ENCODE measurements at regions not wholly inside any gene's neighbourhood (a gene's known extent, or its start where the extent isn't known, plus 50 kb on each side); places are given as distances from the start of the nearest gene placed in this dataset.
"Not testable (repeated sequence)": the region's sequence is repeated elsewhere in the genome, so short reads cannot be mapped to it uniquely, and the experiment has no call there.

- DNase-seq, result no peak
These were observed 684.0 kb upstream of the AADAT start for GRCh38 chr4:170773709-170774273.

DNA sequence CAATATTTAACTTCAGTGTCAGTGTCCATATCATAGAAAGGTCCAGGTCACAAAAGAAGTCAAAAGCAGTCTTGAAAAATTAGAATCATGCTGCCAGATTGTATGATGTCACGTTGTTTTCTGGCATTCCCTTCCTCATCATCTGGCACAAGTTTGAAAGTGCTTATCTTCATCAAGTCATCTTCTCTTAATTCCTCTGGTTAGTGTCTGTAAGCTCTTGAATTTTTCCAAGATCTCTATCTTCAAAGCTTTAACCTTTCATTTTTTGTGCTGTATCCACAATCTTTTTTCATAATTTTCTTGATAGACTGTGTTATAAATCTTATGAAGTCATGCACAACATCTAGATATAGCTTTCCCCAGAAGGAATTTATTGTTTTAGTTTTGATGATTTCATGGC, 682.7 kb upstream of the AADAT start:
- no peak for DNase-seq

DNA sequence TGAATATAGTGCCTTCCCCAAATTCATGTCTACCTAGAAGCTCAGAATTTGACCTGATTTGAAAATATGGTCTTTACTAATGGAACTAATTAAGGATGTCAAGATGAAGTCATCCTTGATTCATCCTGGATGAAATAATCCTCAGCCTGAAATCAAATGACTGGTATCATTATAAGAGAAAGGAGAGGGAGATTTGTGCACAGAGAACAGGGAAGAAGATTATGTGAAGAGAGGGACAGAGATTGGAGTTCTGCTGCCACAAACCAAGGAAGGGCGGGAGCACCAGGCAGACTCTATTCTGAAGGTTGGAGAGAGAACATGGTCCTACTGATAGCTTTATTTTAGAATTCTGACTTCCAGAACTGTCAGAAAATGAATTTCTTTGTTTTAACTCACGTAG, 680.9 kb upstream of the AADAT start:
- DNase-seq, result no peak

- no peak for DNase-seq
These were observed 680.1 kb upstream of the AADAT start for GRCh38 chr4:170769862-170770261.

GRCh38 chr4:170758988-170759387, 669.2 kb upstream of the AADAT start:
- DNase-seq, result no peak

DNA sequence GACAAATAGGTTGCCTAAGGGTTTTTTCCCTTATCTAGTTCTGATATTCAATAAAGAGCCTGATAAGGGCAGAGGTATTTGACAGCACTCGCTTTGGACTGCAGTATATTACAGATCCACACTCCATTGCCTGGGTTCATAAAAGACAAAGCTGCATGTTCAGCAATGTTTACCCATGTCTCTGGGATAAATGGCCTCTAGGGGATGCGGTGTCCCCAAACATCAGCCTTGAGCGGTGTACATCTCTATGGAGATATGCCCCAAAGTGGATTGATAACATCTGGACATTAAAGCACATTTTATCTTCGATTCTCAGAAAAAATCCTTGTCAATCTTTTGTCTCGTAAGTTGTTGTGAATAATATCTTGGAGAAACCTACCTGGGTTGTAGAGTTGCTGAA, 660.8 kb upstream of the AADAT start:
- no peak for DNase-seq

DNA sequence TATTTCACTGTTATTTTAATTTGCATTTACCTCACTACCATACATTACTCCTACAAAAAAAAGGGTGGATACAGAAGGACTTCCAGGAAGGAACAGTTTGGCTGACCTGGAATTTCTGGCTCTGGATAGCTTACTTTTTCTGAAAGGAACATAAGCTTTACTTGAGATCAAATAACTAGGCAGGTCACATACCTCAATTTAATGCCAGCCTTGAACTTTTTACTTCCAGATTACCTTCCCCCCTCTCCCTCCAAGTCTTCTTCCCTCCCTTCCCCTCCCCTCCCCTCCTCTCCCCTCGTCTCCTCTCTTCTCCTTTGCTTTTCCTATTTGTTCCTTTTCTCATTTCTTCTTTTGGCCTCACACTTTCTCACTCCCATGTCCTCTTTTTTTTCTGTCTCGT, 659.2 kb upstream of the AADAT start:
- no peak for DNase-seq

- DNase-seq, result no peak
These were observed 653.9 kb upstream of the AADAT start for GRCh38 chr4:170743633-170744032.

DNA sequence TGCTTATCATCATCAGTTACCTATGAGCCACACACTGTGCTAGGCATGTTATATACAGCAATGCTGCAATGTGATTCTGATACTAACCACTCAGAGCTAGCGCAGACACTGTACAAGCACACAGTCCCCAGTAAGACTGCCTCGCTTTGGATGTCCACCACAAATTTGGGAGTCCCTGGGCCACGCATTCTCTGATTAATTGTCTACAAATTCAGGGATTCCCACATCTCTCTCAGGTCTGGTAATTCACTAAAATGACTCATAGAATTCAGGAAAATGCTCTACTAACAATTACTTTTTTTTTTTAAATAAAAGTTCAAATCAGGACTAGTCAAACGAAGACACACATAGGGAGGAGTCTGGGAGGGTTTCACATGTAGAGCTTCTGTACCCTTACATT, 652.1 kb upstream of the AADAT start:
- DNase-seq, result no peak

- no peak for DNase-seq
These were observed 647.0 kb upstream of the AADAT start for GRCh38 chr4:170736710-170737109.

- DNase-seq, result no peak
These were observed 640.1 kb upstream of the AADAT start for GRCh38 chr4:170729897-170730296.

DNA sequence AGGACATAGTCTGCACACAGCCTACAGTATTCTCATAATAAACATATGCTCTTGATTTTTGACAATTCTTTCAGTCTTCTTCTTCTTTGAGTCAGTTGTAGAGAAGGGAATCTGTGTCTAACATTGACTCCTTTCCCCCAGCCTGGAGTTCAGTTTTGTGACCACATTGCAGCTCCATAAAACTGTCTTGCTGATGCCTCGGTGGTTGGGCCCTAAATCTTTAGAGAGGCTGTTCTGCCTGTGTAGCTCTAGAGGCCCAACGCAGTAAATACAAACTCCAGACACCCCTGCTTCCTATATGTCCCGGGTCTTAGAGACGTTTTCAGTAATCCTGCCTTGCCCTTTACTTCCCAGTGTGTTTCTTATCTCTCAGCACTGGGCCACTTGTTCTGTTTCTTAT, 639.5 kb upstream of the AADAT start:
- DNase-seq, result no peak

- no peak for DNase-seq
These were observed 634.4 kb upstream of the AADAT start for GRCh38 chr4:170724191-170724590.

DNA sequence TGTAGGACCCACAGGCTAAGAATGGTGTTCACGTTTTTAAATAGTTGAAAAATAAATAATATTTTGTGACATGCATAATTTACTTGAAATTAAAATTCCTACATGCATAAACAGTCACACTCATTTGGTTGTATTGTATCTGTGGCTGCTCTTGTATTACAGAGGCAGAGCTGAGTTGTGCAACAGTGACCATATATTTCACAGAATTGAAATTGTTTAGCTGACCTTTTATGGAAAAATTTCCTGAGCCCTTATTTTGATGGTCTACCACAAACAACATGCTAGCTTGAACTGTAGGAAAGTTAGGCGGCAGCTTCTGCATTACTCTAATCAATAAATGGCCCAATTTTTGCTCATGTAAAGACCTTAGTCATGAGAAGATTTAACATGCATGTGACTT, 633.4 kb upstream of the AADAT start:
- no peak for DNase-seq

DNA sequence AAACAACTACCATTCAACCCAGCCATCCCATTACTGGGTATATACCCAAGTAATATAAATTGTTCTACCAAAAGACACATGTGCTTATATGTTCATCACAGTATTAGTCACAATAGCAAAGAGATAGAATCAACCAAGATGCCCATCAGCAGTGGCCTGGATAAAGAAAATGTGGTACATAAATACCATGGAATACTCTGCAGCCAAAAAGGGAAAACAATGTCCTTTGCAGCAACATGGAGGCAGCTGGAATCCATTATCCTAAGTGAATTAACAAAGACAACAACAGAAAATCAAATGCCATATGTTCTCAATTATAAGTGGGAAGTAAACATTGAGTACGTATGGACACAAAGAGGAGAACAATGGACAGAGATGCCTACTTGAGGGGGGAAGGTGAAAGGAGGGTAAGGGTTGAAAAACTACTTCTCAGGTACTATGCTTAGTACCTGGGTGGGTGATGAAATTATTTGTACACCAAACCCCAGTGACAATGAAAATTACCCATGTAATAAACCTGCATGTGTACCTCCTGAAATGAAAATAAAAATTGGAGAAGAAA, 632.1 kb upstream of the AADAT start:
- DNase-seq, result no peak

GRCh38 chr4:170716868-170717267, 627.1 kb upstream of the AADAT start:
- DNase-seq, result no peak

- DNase-seq, result no peak
These were observed 616.2 kb upstream of the AADAT start for GRCh38 chr4:170705907-170706306.

GRCh38 chr4:170700064-170700463, 610.3 kb upstream of the AADAT start:
- no peak for DNase-seq

GRCh38 chr4:170698334-170698733, 608.6 kb upstream of the AADAT start:
- no peak for DNase-seq

- DNase-seq, result no peak
These were observed 608.1 kb upstream of the AADAT start for GRCh38 chr4:170697845-170698244.

DNA sequence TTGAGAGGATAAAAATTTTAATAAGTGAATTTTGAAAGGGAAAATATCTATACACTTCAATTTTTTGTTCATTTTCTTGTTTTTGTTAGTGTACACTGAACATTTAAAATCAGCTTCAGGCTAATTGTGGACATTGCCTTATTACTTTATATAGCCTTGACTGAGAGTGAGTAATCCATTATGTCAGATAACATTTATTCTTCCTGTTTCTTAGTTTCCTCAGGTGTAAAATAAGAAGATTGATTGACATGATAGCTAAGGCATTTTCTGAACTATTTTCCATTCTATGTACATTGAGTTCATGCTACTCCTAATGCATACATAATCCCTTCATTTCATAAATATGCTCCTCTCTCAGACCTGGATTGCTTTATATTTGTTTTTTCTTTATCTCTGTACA, 607.3 kb upstream of the AADAT start:
- no peak for DNase-seq

- DNase-seq, result no peak
These were observed 601.4 kb upstream of the AADAT start for GRCh38 chr4:170691168-170691567.

DNA sequence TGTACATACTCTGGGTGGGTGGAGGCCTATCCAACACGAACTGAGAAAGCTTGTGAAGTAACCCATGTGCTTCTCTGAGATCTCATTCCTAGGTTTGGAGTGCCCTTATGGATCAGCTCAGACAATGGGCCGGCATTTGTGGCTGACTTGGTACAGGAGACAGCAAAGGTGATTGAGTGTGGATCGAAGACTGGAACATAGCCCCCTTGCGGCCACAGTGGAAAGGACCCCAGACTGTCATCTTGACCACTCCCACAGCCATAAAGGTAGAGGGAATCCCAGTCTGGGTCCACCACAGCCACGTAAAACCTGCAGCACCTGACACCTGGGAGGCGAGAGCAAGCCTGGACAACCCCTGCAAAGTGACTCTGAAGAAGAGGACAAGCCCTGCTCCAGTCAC, 598.0 kb upstream of the AADAT start:
- no peak for DNase-seq

GRCh38 chr4:170685701-170686100, 595.9 kb upstream of the AADAT start:
- DNase-seq, result not testable (repeated sequence)

GRCh38 chr4:170682558-170683294, 593.0 kb upstream of the AADAT start:
- DNase-seq, result no peak

Data from CD4-positive, alpha-beta T cell treated with Interleukin-4 for 4 hours (primary cell).